Natural killer cell (primary cell): ENCODE measurements at regions not wholly inside any gene's neighbourhood (a gene's known extent, or its start where the extent isn't known, plus 50 kb on each side); places are given as distances from the start of the nearest gene placed in this dataset.

Experiments used
- ATAC-seq, 3 donors: fragments of 150-1000 bp in 2 of 3; fragments of 200-7000 bp in 1 of 3; cut with Tn5 transposase; 1 replicate in 1 of 3; 2 replicates in 2 of 3; pipeline ENCODE4 v1.10.0; 2021; ENCODE audit warnings: mild to moderate bottlenecking in 2 of 3, moderate library complexity in 2 of 3
- DNase-seq, 2 donors: peaks; one replicate each; pipeline versions ENCODE4 v3.0.0 to v3.0.0-alpha.2; 2013 to 2021; ENCODE audit warnings: mixed read lengths in 1 of 2
- H3K27ac ChIP-seq: one replicate; pipeline ENCODE4 v1.5.1; 2013; ENCODE audit warnings: mild to moderate bottlenecking, low read length
- H3K27me3 ChIP-seq: one replicate; pipeline ENCODE4 v1.6.1; 2013; ENCODE audit warnings: low read length; ENCODE audit not compliant: control insufficient read depth, insufficient read depth
- H3K36me3 ChIP-seq: one replicate; pipeline ENCODE4 v1.6.1; 2013; ENCODE audit warnings: low read length; ENCODE audit not compliant: control insufficient read depth, insufficient read depth
- H3K4me1 ChIP-seq: one replicate; pipeline ENCODE4 v1.6.1; 2013; ENCODE audit warnings: low read length; ENCODE audit not compliant: control insufficient read depth, insufficient read depth
- H3K4me3 ChIP-seq: one replicate; pipeline ENCODE4 v1.5.1; 2013; ENCODE audit warnings: low read length
- H3K9me3 ChIP-seq: one replicate; pipeline ENCODE4 v1.6.1; 2013; ENCODE audit warnings: low read length; ENCODE audit not compliant: control insufficient read depth, insufficient read depth
- H3K27ac Mint-ChIP-seq, 2 donors: one replicate each; pipeline ENCODE4 v1.8.0; 2022; ENCODE audit warnings: mild to moderate bottlenecking in 2 of 2, mixed read lengths in 2 of 2, moderate library complexity in 1 of 2
- H3K27me3 Mint-ChIP-seq, 2 donors: one replicate each; pipeline ENCODE4 v1.8.0; 2022; ENCODE audit warnings: low read depth in 2 of 2, mixed read lengths in 2 of 2
- H3K36me3 Mint-ChIP-seq: one replicate; pipeline ENCODE4 v1.8.0; 2022; ENCODE audit warnings: mixed read lengths
- H3K4me1 Mint-ChIP-seq, 2 donors: one replicate each; pipeline ENCODE4 v1.8.0; 2022; ENCODE audit warnings: mixed read lengths in 2 of 2
- H3K4me3 Mint-ChIP-seq: one replicate; pipeline ENCODE4 v1.8.0; 2022; ENCODE audit warnings: mild to moderate bottlenecking, moderate library complexity, mixed read lengths
- H3K9me3 Mint-ChIP-seq, 2 donors: one replicate each; pipeline ENCODE4 v1.8.0; 2022; ENCODE audit warnings: mixed read lengths in 2 of 2
- WGBS: methylation state at CpG from one replicate; pipeline ENCODE4 v1.1.7; 2013; ENCODE audit warnings: missing lambda C conversion rate; ENCODE audit not compliant: insufficient coverage; 5-methylcytosine and 5-hydroxymethylcytosine counted together
- intact Hi-C: fragments of 100-400 bp; cut with micrococcal nuclease; formaldehyde crosslinking; loops from one replicate; pipeline ENCODE4 v1.14.2; 2022
- TF ChIP-seq, protein P1 (sequence below): fragments of 200-600 bp; IDR thresholded peaks from one replicate; pipeline ENCODE4 v1.8.0; 2022; ENCODE audit warnings: antibody characterized with exemption

GRCh38 chr7:131107337-131108211 is 220.1 kb upstream of the MKLN1 start:
- H3K27me3 ChIP-seq: no peaks in the 10 kb centered on the region
- Mint-ChIP-seq H3K27me3 (no peaks in the 10 kb centered on the region), H3K36me3 (no peaks in the 10 kb centered on the region), H3K27ac (peak overlapping the region; percentile 98 to 99), H3K9me3 (no peaks in the 10 kb centered on the region), H3K4me3 (peak overlapping the region; percentile 85), H3K4me1 (peaks cover 69 to 75% of the 10 kb centered on the region in 2 donors)
- peaks cover 35% of the 10 kb centered on the region for H3K4me1 ChIP-seq
- intact Hi-C loops: loop anchor here (1.0 to 5.0 kb wide), 6 partner anchors 35 to 315 kb away; partner anchors contain the start of gene MKLN1
- no peaks in the 10 kb centered on the region for H3K9me3 ChIP-seq
- H3K4me3 ChIP-seq: peak overlapping the region; percentile 95
- under 1% methylated on average over 63 of the region's 63 CpGs for WGBS
- ATAC-seq (peak; percentile 10 to 51 (median 35)), DNase-seq (peak; percentile 68 to 91)
- peak overlapping the region; percentile 93 for H3K27ac ChIP-seq
- TF ChIP-seq, protein P1, sequence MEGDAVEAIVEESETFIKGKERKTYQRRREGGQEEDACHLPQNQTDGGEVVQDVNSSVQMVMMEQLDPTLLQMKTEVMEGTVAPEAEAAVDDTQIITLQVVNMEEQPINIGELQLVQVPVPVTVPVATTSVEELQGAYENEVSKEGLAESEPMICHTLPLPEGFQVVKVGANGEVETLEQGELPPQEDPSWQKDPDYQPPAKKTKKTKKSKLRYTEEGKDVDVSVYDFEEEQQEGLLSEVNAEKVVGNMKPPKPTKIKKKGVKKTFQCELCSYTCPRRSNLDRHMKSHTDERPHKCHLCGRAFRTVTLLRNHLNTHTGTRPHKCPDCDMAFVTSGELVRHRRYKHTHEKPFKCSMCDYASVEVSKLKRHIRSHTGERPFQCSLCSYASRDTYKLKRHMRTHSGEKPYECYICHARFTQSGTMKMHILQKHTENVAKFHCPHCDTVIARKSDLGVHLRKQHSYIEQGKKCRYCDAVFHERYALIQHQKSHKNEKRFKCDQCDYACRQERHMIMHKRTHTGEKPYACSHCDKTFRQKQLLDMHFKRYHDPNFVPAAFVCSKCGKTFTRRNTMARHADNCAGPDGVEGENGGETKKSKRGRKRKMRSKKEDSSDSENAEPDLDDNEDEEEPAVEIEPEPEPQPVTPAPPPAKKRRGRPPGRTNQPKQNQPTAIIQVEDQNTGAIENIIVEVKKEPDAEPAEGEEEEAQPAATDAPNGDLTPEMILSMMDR: no peak
- peaks cover 5% of the 10 kb centered on the region for H3K36me3 ChIP-seq

GRCh38 chr7:131108212-131108940 is 219.3 kb upstream of the MKLN1 start:
- H3K4me1 ChIP-seq: peaks cover 32% of the 10 kb centered on the region

DNA sequence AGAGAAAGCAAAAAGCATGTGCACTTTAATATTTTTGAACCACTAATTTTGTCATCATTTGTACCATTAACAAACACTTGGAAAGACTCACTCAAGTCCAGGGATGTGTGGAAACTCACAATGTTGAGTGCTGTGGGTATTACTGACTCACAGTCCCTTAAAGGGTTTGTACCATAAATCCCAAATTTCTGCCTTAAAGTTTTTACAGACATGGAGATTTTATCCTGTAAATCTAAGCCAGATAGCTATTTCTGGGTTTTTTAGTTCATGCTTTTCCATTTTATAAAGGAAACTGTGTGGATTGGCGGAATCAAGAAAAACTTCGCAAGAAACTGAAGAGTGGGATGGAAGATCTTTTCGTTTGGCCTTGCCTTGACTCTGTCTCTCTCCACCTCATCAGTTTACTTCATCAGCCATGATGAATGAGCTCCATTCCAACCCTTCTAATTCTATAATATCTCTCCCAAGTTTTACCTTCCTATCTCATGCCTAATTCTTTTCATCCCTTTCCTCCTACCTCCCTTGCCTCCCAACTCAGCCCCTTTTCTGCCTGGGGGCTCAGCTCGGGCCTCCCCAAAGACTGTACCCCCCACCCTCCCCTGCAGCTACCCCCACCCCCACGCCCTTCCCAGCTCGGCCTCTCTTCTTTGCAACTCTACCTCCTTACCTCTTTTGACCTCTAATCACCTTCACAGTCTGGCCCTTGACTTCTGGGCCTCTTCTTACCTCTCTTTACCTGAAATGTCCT is 218.5 kb upstream of the MKLN1 start:
- H3K27me3 Mint-ChIP-seq: peaks cover 4% of the 10 kb centered on the region in 2 donors
- TF ChIP-seq, protein P1: no peak
- DNase-seq (peak in 1 of 2 donors; percentile 29), ATAC-seq (no peak)
- Histone ChIP-seq H3K4me3 (peak overlapping the region; percentile 35), H3K36me3 (no peaks in the 10 kb centered on the region), H3K27ac (peak overlapping the region; percentile 93), H3K27me3 (no peaks in the 10 kb centered on the region), H3K4me1 (peaks cover 32% of the 10 kb centered on the region), H3K9me3 (no peaks in the 10 kb centered on the region)
- peak overlapping the region; percentile 98 to 99 for H3K27ac Mint-ChIP-seq
- no peaks in the 10 kb centered on the region for H3K36me3 Mint-ChIP-seq
- peak overlapping the region; percentile 85 for H3K4me3 Mint-ChIP-seq
- intact Hi-C loops: loop anchor here (2.0 to 5.0 kb wide), 4 partner anchors 37 to 313 kb away; partner anchors contain the start of gene MKLN1
- no peaks in the 10 kb centered on the region for H3K9me3 Mint-ChIP-seq
- peaks cover 53 to 59% of the 10 kb centered on the region in 2 donors for H3K4me1 Mint-ChIP-seq
- 54% methylated on average over 6 of the region's 6 CpGs for WGBS

More at GRCh38 chr7:131108212-131108940, 219.3 kb upstream of the MKLN1 start:
- Histone ChIP-seq H3K27ac (peak overlapping the region; percentile 93), H3K9me3 (no peaks in the 10 kb centered on the region), H3K27me3 (no peaks in the 10 kb centered on the region), H3K4me3 (peak overlapping the region; percentile 95), H3K36me3 (peaks cover 5% of the 10 kb centered on the region)
- ATAC-seq (peak; percentile 14 to 31 (median 24)), DNase-seq (peak; percentile 45 to 87)
- Mint-ChIP-seq H3K27me3 (peaks cover 0 to 4% of the 10 kb centered on the region in 2 donors), H3K9me3 (no peaks in the 10 kb centered on the region), H3K27ac (peak overlapping the region; percentile 98 to 99), H3K36me3 (no peaks in the 10 kb centered on the region), H3K4me3 (peak overlapping the region; percentile 85), H3K4me1 (peaks cover 61 to 67% of the 10 kb centered on the region in 2 donors)
- intact Hi-C loops: loop anchor here (1.0 to 5.0 kb wide), 6 partner anchors 36 to 314 kb away; partner anchors contain the start of gene MKLN1
- WGBS: 1% methylated on average over 28 of the region's 30 CpGs
- TF ChIP-seq, protein P1: no peak
